ENCODE measurements at regions not wholly inside any gene's neighbourhood (a gene's known extent, or its start where the extent isn't known, plus 50 kb on each side); places are given as distances from the start of the nearest gene placed in this dataset.

GRCh38 chr2:217515615-217516309 is 487.0 kb downstream of the TNS1 start:
- Histone ChIP-seq H3K27me3 (ENCODE audit: control insufficient read depth in 5 of 5, insufficient read depth in 4 of 5, low read length in 5 of 5) (no peaks in the 10 kb centered on the region), H3K9me3 (ENCODE audit: control insufficient read depth in 5 of 5, low read length in 5 of 5) (no peaks in the 10 kb centered on the region), H3K27ac (ENCODE audit: low read depth, low read length) (no peak overlapping the region)

GRCh38 chr2:217513258-217513657 is 489.5 kb downstream of the TNS1 start:
- Histone ChIP-seq H3K4me3 (ENCODE audit: low read depth in 1 of 5, low read length in 5 of 5) (no peak overlapping the region), H3K36me3 (ENCODE audit: control insufficient read depth in 5 of 5, insufficient read depth in 5 of 5, low read length in 5 of 5) (no peaks in the 10 kb centered on the region), H3K27ac (ENCODE audit: low read depth, low read length) (no peak overlapping the region), H3K9me3 (ENCODE audit: control insufficient read depth in 5 of 5, low read length in 5 of 5) (no peaks in the 10 kb centered on the region), H3K4me1 (ENCODE audit: control insufficient read depth in 5 of 5, insufficient read depth in 5 of 5, low read length in 5 of 5) (peaks cover 0 to 18% (median 13%) of the 10 kb centered on the region in 5 donors), H3K9ac (ENCODE audit: low read length in 5 of 5) (no peak overlapping the region), H3K27me3 (ENCODE audit: control insufficient read depth in 5 of 5, insufficient read depth in 4 of 5, low read length in 5 of 5) (no peaks in the 10 kb centered on the region)

More at GRCh38 chr2:217515615-217516309, 487.0 kb downstream of the TNS1 start:
- Histone ChIP-seq H3K4me1 (ENCODE audit: control insufficient read depth in 5 of 5, insufficient read depth in 5 of 5, low read length in 5 of 5) (peaks cover 0 to 21% (median 13%) of the 10 kb centered on the region in 5 donors), H3K36me3 (ENCODE audit: control insufficient read depth in 5 of 5, insufficient read depth in 5 of 5, low read length in 5 of 5) (no peaks in the 10 kb centered on the region), H3K9ac (ENCODE audit: low read length in 5 of 5) (no peak overlapping the region), H3K4me3 (ENCODE audit: low read depth in 1 of 5, low read length in 5 of 5) (no peak overlapping the region)

- H3K27ac ChIP-seq (ENCODE audit: low read depth, low read length): no peak overlapping the region
- no peaks in the 10 kb centered on the region for H3K36me3 ChIP-seq (ENCODE audit: control insufficient read depth in 5 of 5, insufficient read depth in 5 of 5, low read length in 5 of 5)
- H3K9me3 ChIP-seq (ENCODE audit: control insufficient read depth in 5 of 5, low read length in 5 of 5): no peaks in the 10 kb centered on the region
- H3K4me3 ChIP-seq (ENCODE audit: low read depth in 1 of 5, low read length in 5 of 5): no peak overlapping the region
- no peak overlapping the region for H3K9ac ChIP-seq (ENCODE audit: low read length in 5 of 5)
- peaks cover 0 to 18% (median 13%) of the 10 kb centered on the region in 5 donors for H3K4me1 ChIP-seq (ENCODE audit: control insufficient read depth in 5 of 5, insufficient read depth in 5 of 5, low read length in 5 of 5)
- no peaks in the 10 kb centered on the region for H3K27me3 ChIP-seq (ENCODE audit: control insufficient read depth in 5 of 5, insufficient read depth in 4 of 5, low read length in 5 of 5)
These were observed 490.1 kb downstream of the TNS1 start for GRCh38 chr2:217512728-217513127.

DNA sequence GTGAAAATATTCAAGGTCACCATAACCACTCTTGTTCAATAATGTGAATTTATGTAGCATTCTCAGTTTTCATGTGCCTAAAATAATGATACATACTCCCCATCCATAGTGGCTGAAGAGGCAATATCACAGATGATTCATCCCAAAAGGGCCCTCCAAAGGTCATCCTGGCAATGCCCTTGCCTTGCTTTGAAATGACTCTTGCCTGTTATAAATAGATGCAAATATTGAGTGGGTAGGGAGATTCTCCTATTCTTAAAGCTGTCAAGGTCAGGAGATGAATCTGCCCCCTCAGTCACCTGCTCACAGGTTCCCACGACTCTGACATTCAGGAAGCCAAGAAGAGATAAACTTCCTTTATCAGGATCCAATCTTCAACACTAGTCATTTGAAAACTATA is 490.5 kb downstream of the TNS1 start:
- no peak overlapping the region for H3K9ac ChIP-seq (ENCODE audit: low read length in 5 of 5)
- H3K36me3 ChIP-seq (ENCODE audit: control insufficient read depth in 5 of 5, insufficient read depth in 5 of 5, low read length in 5 of 5): no peaks in the 10 kb centered on the region
- H3K9me3 ChIP-seq (ENCODE audit: control insufficient read depth in 5 of 5, low read length in 5 of 5): no peaks in the 10 kb centered on the region
- no peak overlapping the region for H3K27ac ChIP-seq (ENCODE audit: low read depth, low read length)
- peaks cover 0 to 18% (median 13%) of the 10 kb centered on the region in 5 donors for H3K4me1 ChIP-seq (ENCODE audit: control insufficient read depth in 5 of 5, insufficient read depth in 5 of 5, low read length in 5 of 5)
- H3K27me3 ChIP-seq (ENCODE audit: control insufficient read depth in 5 of 5, insufficient read depth in 4 of 5, low read length in 5 of 5): no peaks in the 10 kb centered on the region
- no peak overlapping the region for H3K4me3 ChIP-seq (ENCODE audit: low read depth in 1 of 5, low read length in 5 of 5)

GRCh38 chr2:217511850-217512249 is 490.9 kb downstream of the TNS1 start:
- H3K4me3 ChIP-seq (ENCODE audit: low read depth in 1 of 5, low read length in 5 of 5): no peak overlapping the region
- peaks cover 0 to 18% (median 13%) of the 10 kb centered on the region in 5 donors for H3K4me1 ChIP-seq (ENCODE audit: control insufficient read depth in 5 of 5, insufficient read depth in 5 of 5, low read length in 5 of 5)
- H3K9me3 ChIP-seq (ENCODE audit: control insufficient read depth in 5 of 5, low read length in 5 of 5): no peaks in the 10 kb centered on the region
- no peaks in the 10 kb centered on the region for H3K36me3 ChIP-seq (ENCODE audit: control insufficient read depth in 5 of 5, insufficient read depth in 5 of 5, low read length in 5 of 5)
- no peak overlapping the region for H3K9ac ChIP-seq (ENCODE audit: low read length in 5 of 5)
- no peak overlapping the region for H3K27ac ChIP-seq (ENCODE audit: low read depth, low read length)
- no peaks in the 10 kb centered on the region for H3K27me3 ChIP-seq (ENCODE audit: control insufficient read depth in 5 of 5, insufficient read depth in 4 of 5, low read length in 5 of 5)

GRCh38 chr2:217510771-217511291 is 492.0 kb downstream of the TNS1 start:
- Histone ChIP-seq H3K36me3 (ENCODE audit: control insufficient read depth in 5 of 5, insufficient read depth in 5 of 5, low read length in 5 of 5) (no peaks in the 10 kb centered on the region), H3K27me3 (ENCODE audit: control insufficient read depth in 5 of 5, insufficient read depth in 4 of 5, low read length in 5 of 5) (no peaks in the 10 kb centered on the region), H3K4me1 (ENCODE audit: control insufficient read depth in 5 of 5, insufficient read depth in 5 of 5, low read length in 5 of 5) (peaks cover 0 to 16% (median 9%) of the 10 kb centered on the region in 5 donors), H3K9me3 (ENCODE audit: control insufficient read depth in 5 of 5, low read length in 5 of 5) (no peaks in the 10 kb centered on the region), H3K9ac (ENCODE audit: low read length in 5 of 5) (no peak overlapping the region), H3K27ac (ENCODE audit: low read depth, low read length) (no peak overlapping the region), H3K4me3 (ENCODE audit: low read depth in 1 of 5, low read length in 5 of 5) (peak overlapping the region in 1 of 5 donors; percentile 3)

DNA sequence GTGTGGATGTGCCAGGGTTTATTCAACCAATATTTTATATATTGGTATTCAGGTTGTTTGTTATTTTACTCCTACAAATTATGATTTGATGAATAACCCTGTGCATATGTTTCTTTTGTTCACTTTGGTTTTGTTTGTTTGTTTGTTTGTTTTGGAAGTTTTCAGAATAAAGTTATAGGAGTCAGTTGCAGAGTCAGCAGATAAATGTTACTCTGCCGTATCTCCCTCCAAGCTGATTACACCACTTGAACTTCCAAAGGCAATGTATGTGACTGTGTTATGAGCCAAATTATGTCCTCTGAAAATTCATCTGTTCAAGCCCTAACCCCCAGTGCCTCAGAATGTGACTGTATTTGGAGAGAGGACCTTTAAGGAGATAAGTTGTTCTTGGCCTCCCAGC is 497.5 kb downstream of the TNS1 start:
- H3K4me3 ChIP-seq (ENCODE audit: low read depth in 1 of 5, low read length in 5 of 5): no peak overlapping the region
- H3K9ac ChIP-seq (ENCODE audit: low read length in 5 of 5): peak overlapping the region in 1 of 5 donors; percentile 35
- H3K27ac ChIP-seq (ENCODE audit: low read depth, low read length): no peak overlapping the region
- no peaks in the 10 kb centered on the region for H3K36me3 ChIP-seq (ENCODE audit: control insufficient read depth in 5 of 5, insufficient read depth in 5 of 5, low read length in 5 of 5)
- H3K4me1 ChIP-seq (ENCODE audit: control insufficient read depth in 5 of 5, insufficient read depth in 5 of 5, low read length in 5 of 5): peaks cover 0 to 5% (median 0%) of the 10 kb centered on the region in 5 donors
- H3K9me3 ChIP-seq (ENCODE audit: control insufficient read depth in 5 of 5, low read length in 5 of 5): no peaks in the 10 kb centered on the region
- no peaks in the 10 kb centered on the region for H3K27me3 ChIP-seq (ENCODE audit: control insufficient read depth in 5 of 5, insufficient read depth in 4 of 5, low read length in 5 of 5)

DNA sequence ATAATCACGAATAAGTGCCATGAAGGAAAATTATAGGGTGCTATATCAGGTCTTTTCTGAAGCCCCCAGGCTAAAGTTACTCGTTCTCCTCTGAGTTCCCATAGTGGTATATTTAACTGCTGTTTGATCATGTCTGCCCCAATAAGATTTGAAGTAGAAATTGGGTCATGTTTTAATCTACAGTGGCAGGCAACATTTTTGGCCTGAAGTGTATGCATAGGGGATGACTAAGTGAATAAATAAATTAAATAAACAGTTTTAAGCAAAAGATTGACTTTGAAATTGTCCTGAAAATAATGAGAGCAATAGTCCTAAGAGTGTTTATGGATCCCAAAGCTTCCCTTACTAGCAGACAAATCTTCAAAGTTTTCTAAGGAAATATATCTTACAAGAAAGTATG is 500.9 kb downstream of the TNS1 start:
- Histone ChIP-seq H3K27me3 (ENCODE audit: control insufficient read depth in 5 of 5, insufficient read depth in 4 of 5, low read length in 5 of 5) (no peaks in the 10 kb centered on the region), H3K9ac (ENCODE audit: low read length in 5 of 5) (no peak overlapping the region), H3K4me3 (ENCODE audit: low read depth in 1 of 5, low read length in 5 of 5) (no peak overlapping the region), H3K36me3 (ENCODE audit: control insufficient read depth in 5 of 5, insufficient read depth in 5 of 5, low read length in 5 of 5) (no peaks in the 10 kb centered on the region), H3K4me1 (ENCODE audit: control insufficient read depth in 5 of 5, insufficient read depth in 5 of 5, low read length in 5 of 5) (peaks cover 0 to 5% (median 0%) of the 10 kb centered on the region in 5 donors), H3K9me3 (ENCODE audit: control insufficient read depth in 5 of 5, low read length in 5 of 5) (no peaks in the 10 kb centered on the region), H3K27ac (ENCODE audit: low read depth, low read length) (no peak overlapping the region)

DNA sequence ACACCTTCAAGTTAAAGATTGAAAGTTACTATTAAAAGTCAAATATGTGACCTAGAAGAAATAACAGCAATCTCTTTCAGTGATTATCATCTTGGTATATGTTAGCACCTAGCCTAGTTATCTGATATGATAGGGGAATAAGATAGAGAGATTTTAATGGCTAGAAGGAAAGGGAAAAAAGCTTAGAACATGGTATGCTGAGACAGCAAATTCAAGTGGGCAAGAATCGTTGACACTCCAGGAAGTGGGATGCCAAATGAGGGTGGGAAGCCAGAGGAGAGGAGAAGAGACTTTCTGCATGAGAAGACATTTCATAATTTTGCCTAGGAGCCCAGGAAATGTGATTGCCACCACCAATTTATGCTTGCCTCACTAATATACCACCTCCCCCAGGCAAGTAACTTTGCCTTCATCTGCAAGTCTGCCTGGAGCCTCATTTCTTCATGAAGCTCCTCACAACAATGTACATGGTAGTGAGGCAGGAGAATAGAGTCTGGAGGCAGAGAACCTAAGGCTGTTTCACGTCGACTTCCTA is 504.9 kb downstream of the TNS1 start:
- no peaks in the 10 kb centered on the region for H3K4me1 ChIP-seq (ENCODE audit: control insufficient read depth in 5 of 5, insufficient read depth in 5 of 5, low read length in 5 of 5)
- no peak overlapping the region for H3K4me3 ChIP-seq (ENCODE audit: low read depth in 1 of 5, low read length in 5 of 5)
- no peak overlapping the region for H3K9ac ChIP-seq (ENCODE audit: low read length in 5 of 5)
- no peaks in the 10 kb centered on the region for H3K9me3 ChIP-seq (ENCODE audit: control insufficient read depth in 5 of 5, low read length in 5 of 5)
- H3K27me3 ChIP-seq (ENCODE audit: control insufficient read depth in 5 of 5, insufficient read depth in 4 of 5, low read length in 5 of 5): no peaks in the 10 kb centered on the region
- H3K27ac ChIP-seq (ENCODE audit: low read depth, low read length): no peak overlapping the region
- no peaks in the 10 kb centered on the region for H3K36me3 ChIP-seq (ENCODE audit: control insufficient read depth in 5 of 5, insufficient read depth in 5 of 5, low read length in 5 of 5)

- H3K9me3 ChIP-seq (ENCODE audit: control insufficient read depth in 5 of 5, low read length in 5 of 5): no peaks in the 10 kb centered on the region
- H3K36me3 ChIP-seq (ENCODE audit: control insufficient read depth in 5 of 5, insufficient read depth in 5 of 5, low read length in 5 of 5): no peaks in the 10 kb centered on the region
- H3K27me3 ChIP-seq (ENCODE audit: control insufficient read depth in 5 of 5, insufficient read depth in 4 of 5, low read length in 5 of 5): no peaks in the 10 kb centered on the region
- no peak overlapping the region for H3K9ac ChIP-seq (ENCODE audit: low read length in 5 of 5)
- no peaks in the 10 kb centered on the region for H3K4me1 ChIP-seq (ENCODE audit: control insufficient read depth in 5 of 5, insufficient read depth in 5 of 5, low read length in 5 of 5)
- H3K4me3 ChIP-seq (ENCODE audit: low read depth in 1 of 5, low read length in 5 of 5): no peak overlapping the region
- H3K27ac ChIP-seq (ENCODE audit: low read depth, low read length): no peak overlapping the region
These were observed 508.2 kb downstream of the TNS1 start for GRCh38 chr2:217494557-217494956.
